H1 (cell line): ENCODE measurements at regions not wholly inside any gene's neighbourhood (a gene's known extent, or its start where the extent isn't known, plus 50 kb on each side); places are given as distances from the start of the nearest gene placed in this dataset.

Experiments
- CTCF ChIA-PET: fragments of 300-600 bp; sonication (Branson Sonifier 250); formaldehyde crosslinking; loops from one replicate; lab custom pipeline; 2021; ENCODE audit not compliant: partially characterized antibody; lab: Charles Lee
- POLR2A ChIA-PET: fragments of 300-600 bp; sonication (Branson Sonifier 250); formaldehyde crosslinking; loops from one replicate; lab custom pipeline; 2021; ENCODE audit warnings: inconsistent platforms; ENCODE audit not compliant: partially characterized antibody; lab: Charles Lee
- DNase-seq, 2 experiments: peaks; one replicate each; pipeline versions ENCODE4 v3.0.0 to v3.0.0-alpha.2; 2010 to 2022; ENCODE audit warnings: low spot score in 2 of 2, low read depth in 1 of 2, mixed read lengths in 1 of 2
- FAIRE-seq: peaks from 2 replicates; lab custom pipeline; 2011; peaks lifted over from hg19 to GRCh38; lab: Jason Lieb, UNC
- H2AFZ ChIP-seq: 2 replicates; pipeline ENCODE4 v1.8.1; 2012; ENCODE audit warnings: low read length, inconsistent platforms
- H2AK5ac ChIP-seq: 2 replicates; pipeline ENCODE4 v1.6.1; 2013; ENCODE audit warnings: low read depth, low read length
- H2BK120ac ChIP-seq: replicated peaks from 2 replicates; pipeline ENCODE3; 2013; ENCODE audit warnings: low read depth, low read length, inconsistent platforms
- H2BK12ac ChIP-seq: 2 replicates; pipeline ENCODE4 v1.6.1; 2013; ENCODE audit warnings: low read depth, low read length
- H2BK15ac ChIP-seq: 2 replicates; pipeline ENCODE4 v1.6.1; 2013; ENCODE audit warnings: low read length
- H2BK20ac ChIP-seq: 2 replicates; pipeline ENCODE4 v1.6.1; 2013; ENCODE audit warnings: low read length
- H2BK5ac ChIP-seq: 2 replicates; pipeline ENCODE4 v1.6.1; 2013; ENCODE audit warnings: low read depth, low read length
- H3K14ac ChIP-seq: 2 replicates; pipeline ENCODE4 v1.6.1; 2013; ENCODE audit warnings: inconsistent platforms; ENCODE audit not compliant: insufficient read length
- H3K18ac ChIP-seq: 2 replicates; pipeline ENCODE4 v1.6.1; 2013; ENCODE audit warnings: low read length; ENCODE audit errors: extremely low read depth
- H3K23ac ChIP-seq: 2 replicates; pipeline ENCODE4 v1.6.1; 2013; ENCODE audit warnings: inconsistent platforms; ENCODE audit not compliant: insufficient read length
- H3K23me2 ChIP-seq: 2 replicates; pipeline ENCODE4 v1.6.1; 2013; ENCODE audit warnings: low read depth, low read length
- H3K27ac ChIP-seq: 2 replicates; pipeline ENCODE4 v1.6.1; 2011; ENCODE audit warnings: low read depth, low read length, inconsistent platforms
- H3K27me3 ChIP-seq, 4 experiments: replicated peaks in 1 of 4; 1 replicate in 1 of 4; 2 replicates in 3 of 4; pipeline versions ENCODE4 v1.6.1 to v1.8.1; 2011 to 2013; ENCODE audit warnings: low read length in 3 of 4, mild to moderate bottlenecking in 3 of 4, inconsistent platforms in 2 of 4, mixed read lengths in 2 of 4, moderate library complexity in 1 of 4; ENCODE audit not compliant: control insufficient read depth in 3 of 4, insufficient read depth in 3 of 4; ENCODE audit errors: extremely low read depth in 1 of 4
- H3K36me3 ChIP-seq, 4 experiments: 2 replicates each; pipeline versions ENCODE4 v1.6.1 to v1.8.1; 2011 to 2013; ENCODE audit warnings: mild to moderate bottlenecking in 4 of 4, low read length in 3 of 4, moderate library complexity in 2 of 4, control low read depth in 1 of 4, inconsistent platforms in 1 of 4; ENCODE audit not compliant: insufficient read depth in 4 of 4, control insufficient read depth in 2 of 4
- H3K4ac ChIP-seq: replicated peaks from 2 replicates; pipeline ENCODE3; 2013; ENCODE audit warnings: low read length, low read depth, mixed read lengths, inconsistent platforms; ENCODE audit not compliant: insufficient read length
- H3K4me1 ChIP-seq, 4 experiments: replicated peaks in 1 of 4; 1 replicate in 1 of 4; 2 replicates in 3 of 4; pipeline versions ENCODE4 v1.6.1 to v1.8.1; 2011 to 2013; ENCODE audit warnings: low read length in 3 of 4, inconsistent platforms in 2 of 4, mixed read lengths in 1 of 4; ENCODE audit not compliant: insufficient read depth in 4 of 4, control insufficient read depth in 3 of 4
- H3K4me2 ChIP-seq, 2 experiments: 2 replicates each; pipeline versions ENCODE4 v1.6.1 to v1.8.1; 2011 to 2013; ENCODE audit warnings: low read depth in 2 of 2, low read length in 2 of 2, control low read depth in 1 of 2, inconsistent platforms in 1 of 2, mild to moderate bottlenecking in 1 of 2; ENCODE audit not compliant: insufficient read depth in 1 of 2
- H3K4me3 ChIP-seq, 4 experiments: fragments of 200-600, 300-600 bp in 1 of 4; sonication (generic), shearing (Covaris generic), sonication (Bioruptor Twin) in 1 of 4; 2 replicates each; pipeline versions ENCODE4 v1.5.1 to v1.8.1; 2011 to 2016; ENCODE audit warnings: low read length in 4 of 4, low read depth in 3 of 4, control low read depth in 2 of 4, inconsistent platforms in 2 of 4, mild to moderate bottlenecking in 2 of 4, mixed read lengths in 1 of 4, moderate library complexity in 1 of 4; ENCODE audit not compliant: insufficient read depth in 2 of 4; ENCODE audit errors: extremely low read depth in 1 of 4
- H3K56ac ChIP-seq: replicated peaks from 2 replicates; pipeline ENCODE3; 2013; ENCODE audit warnings: low read depth, mild to moderate bottlenecking, mixed read lengths, low read length, inconsistent platforms; ENCODE audit not compliant: insufficient read length
- H3K79me1 ChIP-seq: 2 replicates; pipeline ENCODE4 v1.6.1; 2013; ENCODE audit warnings: low read depth, low read length, control low read depth
- H3K79me2 ChIP-seq, 2 experiments: 2 replicates each; pipeline versions ENCODE4 v1.6.1 to v1.8.1; 2012 to 2013; ENCODE audit warnings: low read length in 2 of 2, mild to moderate bottlenecking in 2 of 2, inconsistent platforms in 1 of 2; ENCODE audit not compliant: insufficient read depth in 2 of 2, control insufficient read depth in 1 of 2
- H3K9ac ChIP-seq, 4 experiments: replicated peaks in 1 of 4; 1 replicate in 1 of 4; 2 replicates in 3 of 4; pipeline versions ENCODE4 v1.6.1 to v1.8.1; 2011 to 2013; ENCODE audit warnings: low read depth in 3 of 4, low read length in 3 of 4, control low read depth in 2 of 4, mild to moderate bottlenecking in 2 of 4, moderate library complexity in 2 of 4, inconsistent platforms in 1 of 4; ENCODE audit errors: extremely low read depth in 1 of 4
- H3K9me3 ChIP-seq, 2 experiments: 2 replicates each; pipeline versions ENCODE4 v1.6.1 to v1.8.1; 2012 to 2013; ENCODE audit warnings: mild to moderate bottlenecking in 2 of 2, moderate library complexity in 2 of 2, control low read depth in 1 of 2, inconsistent platforms in 1 of 2, low read depth in 1 of 2, low read length in 1 of 2, mixed read lengths in 1 of 2; ENCODE audit not compliant: insufficient read depth in 2 of 2
- H4K20me1 ChIP-seq, 2 experiments: replicated peaks in 1 of 2; 2 replicates each; pipeline versions ENCODE3 to v1.8.1; 2011 to 2013; ENCODE audit warnings: inconsistent platforms in 2 of 2, low read length in 2 of 2, mild to moderate bottlenecking in 1 of 2; ENCODE audit not compliant: insufficient read depth in 2 of 2, control insufficient read depth in 1 of 2
- H4K5ac ChIP-seq: 2 replicates; pipeline ENCODE4 v1.6.1; 2013; ENCODE audit warnings: low read length, low read depth, mixed read lengths, inconsistent platforms; ENCODE audit not compliant: insufficient read length
- H4K8ac ChIP-seq: 2 replicates; pipeline ENCODE4 v1.8.0; 2013; ENCODE audit warnings: mild to moderate bottlenecking, moderate library complexity, low read length, inconsistent platforms; ENCODE audit not compliant: insufficient read depth; ENCODE audit errors: extremely low read depth
- H4K91ac ChIP-seq: replicated peaks from 2 replicates; pipeline ENCODE3; 2013; ENCODE audit warnings: low read length, mixed read lengths, inconsistent platforms; ENCODE audit not compliant: insufficient read length
- NANOG ChIP-seq: IDR thresholded peaks from 2 replicates; pipeline ENCODE4 v1.6.1; 2011; ENCODE audit warnings: low read length, low read depth, mild to moderate bottlenecking, inconsistent platforms; ENCODE audit not compliant: insufficient read depth, poor library complexity, severe bottlenecking
- NRF1 ChIP-seq: IDR thresholded peaks from 2 replicates; pipeline ENCODE4 v1.6.1; 2011; ENCODE audit warnings: mild to moderate bottlenecking, low read depth, low read length, improper control_type of control experiment
- WGBS, 2 experiments: shearing (Covaris generic) in 1 of 2; methylation state at CpG; one replicate each; pipeline versions ENCODE4 v1.1.6 to v1.1.7; 2013 to 2015; ENCODE audit warnings: low lambda C conversion rate in 2 of 2, mixed read lengths in 2 of 2, inconsistent platforms in 1 of 2, low coverage in 1 of 2, missing lambda C conversion rate in 1 of 2; ENCODE audit not compliant: insufficient replicate concordance in 2 of 2, insufficient coverage in 1 of 2, insufficient read length in 1 of 2; ENCODE audit errors: extremely low coverage in 1 of 2, missing lambda C conversion rate in 1 of 2; 5-methylcytosine and 5-hydroxymethylcytosine counted together

DNA sequence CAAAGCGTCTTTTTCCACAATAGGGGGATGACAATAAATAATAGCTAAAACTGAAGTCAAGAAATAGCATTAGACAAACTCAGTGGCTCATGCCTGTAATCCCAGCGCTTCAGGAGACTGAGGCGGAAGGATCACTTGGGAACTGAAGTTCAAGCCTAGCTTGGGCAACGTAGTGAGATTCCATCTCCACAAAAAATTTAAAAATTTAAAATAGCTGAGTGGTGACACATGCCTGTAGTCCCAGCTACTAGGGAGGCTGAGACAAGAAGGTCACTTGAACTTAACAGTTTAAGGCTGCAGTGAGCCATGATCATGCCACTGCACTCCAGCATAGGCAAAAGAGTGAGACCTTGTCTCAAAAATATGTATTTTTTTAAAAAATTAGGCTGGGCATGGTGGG is 107.9 kb downstream of the AKR1D1 start:
- Histone ChIP-seq H2BK120ac (no peak overlapping the region), H3K79me2 (no peaks in the 10 kb centered on the region), H2BK20ac (no peak overlapping the region), H2BK12ac (no peak overlapping the region), H3K4me2 (no peak overlapping the region), H4K91ac (no peak overlapping the region), H3K9me3 (no peaks in the 10 kb centered on the region), H3K23ac (no peak overlapping the region), H2AFZ (no peak overlapping the region), H3K79me1 (no peaks in the 10 kb centered on the region), H4K8ac (no peak overlapping the region), H3K4me3 (no peak overlapping the region), H3K36me3 (peaks cover 0 to 9% (median 0%) of the 10 kb centered on the region in 4 experiments; a peak in 1 of 8 replicates), H2BK5ac (no peak overlapping the region), H3K4me1 (no peaks in the 10 kb centered on the region), H3K14ac (no peak overlapping the region), H2BK15ac (no peak overlapping the region), H4K20me1 (no peaks in the 10 kb centered on the region), H3K9ac (no peak overlapping the region), H3K18ac (no peak overlapping the region), H3K23me2 (no peaks in the 10 kb centered on the region; the same call in 1 of the 2 replicates), H2AK5ac (no peak overlapping the region), H3K56ac (no peak overlapping the region), H3K27ac (no peak overlapping the region), H3K27me3 (no peaks in the 10 kb centered on the region), H4K5ac (no peak overlapping the region), H3K4ac (no peak overlapping the region)
- FAIRE-seq (no peak), DNase-seq (no peak)
- ChIA-PET CTCF (interaction anchor here (0.6 to 1.1 kb wide), 2 partner anchors 9 to 11 kb away, joined by 3 to 4 read pairs; no protein-coding TSS in a partner anchor), POLR2A (interaction anchor here (4.5 kb wide), 1 partner anchor 13 kb away, joined by 21 read pairs; no protein-coding TSS in a partner anchor)
- WGBS, 2 experiments, result 82% methylated on average over 4 of the region's 4 CpGs; no CpG with 5 or more reads in 1 of the 2 experiments
- no peak for TF ChIP-seq NANOG
- TF ChIP-seq NRF1, result no peak
